Limb (tissue), 2 donors: ENCODE measurements at regions not wholly inside any gene's neighbourhood (a gene's known extent, or its start where the extent isn't known, plus 50 kb on each side); places are given as distances from the start of the nearest gene placed in this dataset.
"Not testable (repeated sequence)": the region's sequence is repeated elsewhere in the genome, so short reads cannot be mapped to it uniquely, and the experiment has no call there.

ENCODE experiments used
- DNase-seq, 2 donors: peaks; one replicate each; pipeline ENCODE4 v3.0.0-alpha.2; 2016; ENCODE audit errors: extremely low spot score in 2 of 2

DNA sequence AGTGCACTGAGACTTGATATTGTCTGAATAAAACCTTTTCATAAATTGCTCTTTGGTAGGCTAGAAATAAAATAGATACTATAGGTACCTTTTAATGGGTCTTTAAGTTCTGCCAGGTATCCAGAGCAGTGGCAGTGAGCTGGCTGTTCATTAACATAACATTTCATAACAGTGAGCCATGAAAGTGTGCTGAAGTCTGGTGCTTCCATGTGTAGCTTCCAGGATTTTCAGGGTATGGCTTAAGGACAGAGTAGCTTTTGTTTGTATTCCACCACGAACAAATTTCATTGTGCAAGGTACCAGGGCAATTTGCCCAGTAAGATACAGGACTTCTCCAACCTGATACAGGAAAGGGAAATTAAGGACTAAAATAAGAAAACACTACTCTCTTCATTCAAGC lies 124.7 kb upstream of the NANOGP8 start:
- DNase-seq, result no peak

GRCh38 chr15:35208353-35208752 lies 123.3 kb upstream of the NANOGP8 start:
- DNase-seq, result no peak

- DNase-seq, result no peak
Measured at GRCh38 chr15:35206060-35206675, 121.1 kb upstream of the NANOGP8 start.

DNA sequence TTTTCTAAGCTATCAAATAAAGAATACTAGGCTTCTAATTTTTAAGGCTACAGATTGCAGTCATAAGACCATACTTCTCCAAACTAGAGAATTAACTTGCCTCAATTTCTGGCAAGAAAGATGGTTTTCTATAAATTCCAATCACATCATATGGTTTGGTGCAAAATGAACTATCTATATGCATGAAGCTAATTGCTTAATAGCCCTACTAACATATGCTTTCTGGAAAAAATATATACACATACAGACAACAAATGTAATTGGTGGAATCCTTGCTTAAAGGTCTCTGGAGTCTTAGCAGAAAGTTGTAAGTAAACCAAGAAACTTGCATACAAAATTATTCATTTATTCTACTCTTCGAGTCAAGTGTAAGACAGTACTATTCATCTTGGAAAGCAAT lies 113.1 kb upstream of the NANOGP8 start:
- DNase-seq, result no peak

GRCh38 chr15:35197754-35198153 lies 112.7 kb upstream of the NANOGP8 start:
- DNase-seq, result no peak

GRCh38 chr15:35197306-35197705 lies 112.2 kb upstream of the NANOGP8 start:
- no peak for DNase-seq

DNA sequence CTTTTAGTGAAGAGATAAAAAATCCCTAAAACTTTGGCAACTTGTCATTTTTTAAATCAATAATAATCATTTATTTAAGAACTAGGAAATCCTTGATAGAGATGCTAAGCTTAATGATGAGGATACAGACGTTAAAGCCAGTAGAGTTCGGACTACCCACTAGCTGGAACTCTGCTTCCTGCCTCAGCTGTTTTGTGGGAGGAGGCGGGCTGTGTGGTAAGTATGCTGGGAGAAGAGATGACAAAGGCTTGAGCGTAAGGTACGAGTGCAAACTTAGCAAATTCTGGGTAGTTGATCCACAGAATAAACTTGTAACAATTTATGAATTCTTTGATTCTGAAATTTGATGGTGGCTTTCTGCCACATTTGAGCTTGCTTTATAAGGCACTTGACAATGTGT lies 111.2 kb upstream of the NANOGP8 start:
- DNase-seq, result no peak

GRCh38 chr15:35195649-35196048 lies 110.6 kb upstream of the NANOGP8 start:
- no peak for DNase-seq

DNA sequence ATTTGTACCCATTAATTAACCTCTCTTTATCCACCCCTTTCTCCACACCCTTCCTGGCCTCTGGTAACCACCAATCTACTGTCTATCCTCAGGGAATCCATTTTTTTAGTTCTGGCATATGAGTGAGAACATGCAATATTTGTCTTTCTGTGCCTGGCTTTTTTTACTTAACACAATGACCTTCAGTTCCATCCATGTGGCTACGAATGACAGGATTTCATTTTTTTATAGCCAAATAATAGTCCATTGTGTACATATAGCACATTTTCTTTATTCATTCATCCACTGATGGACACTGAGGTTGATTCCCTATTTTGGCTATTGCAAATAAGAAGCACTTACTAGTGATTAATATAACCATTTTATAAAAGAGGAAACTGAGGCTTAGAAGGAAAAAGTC lies 109.9 kb upstream of the NANOGP8 start:
- DNase-seq, result no peak

- DNase-seq, result no peak
Measured at GRCh38 chr15:35194296-35194695, 109.2 kb upstream of the NANOGP8 start.

DNA sequence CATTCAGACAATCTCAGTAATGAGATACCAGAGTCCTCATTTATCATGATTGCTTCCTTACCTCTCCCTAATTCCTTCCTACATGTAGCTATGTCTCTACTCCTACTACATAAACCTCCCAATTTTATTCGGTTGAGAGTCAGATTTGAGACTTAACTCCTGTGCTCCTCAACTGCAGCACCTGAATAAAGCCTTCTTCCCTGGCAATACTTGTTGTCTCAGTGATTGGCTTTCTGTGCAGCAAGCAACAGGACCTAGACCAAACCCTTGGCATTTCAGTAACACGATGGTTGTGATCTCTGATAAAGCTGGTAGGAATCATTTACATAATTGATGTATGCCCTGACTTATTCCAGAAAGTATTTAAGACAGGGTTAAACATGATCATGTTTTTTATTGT lies 106.7 kb upstream of the NANOGP8 start:
- DNase-seq, result no peak

GRCh38 chr15:35186346-35186745 lies 101.3 kb upstream of the NANOGP8 start:
- DNase-seq, result no peak

DNA sequence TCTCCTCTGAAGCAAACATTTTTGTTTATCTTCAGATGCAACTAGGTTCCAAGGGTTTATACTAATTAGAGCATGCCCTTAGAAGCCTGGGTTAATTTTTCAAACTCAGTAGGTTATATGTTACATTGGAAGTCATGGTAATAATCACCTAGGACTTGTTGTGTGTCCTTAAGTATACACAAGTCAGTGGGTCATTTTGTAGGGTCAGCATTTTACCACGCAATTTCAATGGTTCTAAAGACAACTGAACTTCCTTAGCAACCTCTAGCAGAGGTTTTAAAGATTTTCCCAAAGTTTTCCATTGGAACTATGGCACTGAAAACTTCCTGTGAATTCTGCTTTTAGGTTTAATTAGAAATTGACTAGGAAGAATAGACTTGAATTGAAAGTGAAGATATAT lies 99.6 kb upstream of the NANOGP8 start:
- DNase-seq, result no peak

- no peak for DNase-seq
Measured at GRCh38 chr15:35182841-35183479, 97.9 kb upstream of the NANOGP8 start.

GRCh38 chr15:35181538-35181937 lies 96.4 kb upstream of the NANOGP8 start:
- no peak for DNase-seq

DNA sequence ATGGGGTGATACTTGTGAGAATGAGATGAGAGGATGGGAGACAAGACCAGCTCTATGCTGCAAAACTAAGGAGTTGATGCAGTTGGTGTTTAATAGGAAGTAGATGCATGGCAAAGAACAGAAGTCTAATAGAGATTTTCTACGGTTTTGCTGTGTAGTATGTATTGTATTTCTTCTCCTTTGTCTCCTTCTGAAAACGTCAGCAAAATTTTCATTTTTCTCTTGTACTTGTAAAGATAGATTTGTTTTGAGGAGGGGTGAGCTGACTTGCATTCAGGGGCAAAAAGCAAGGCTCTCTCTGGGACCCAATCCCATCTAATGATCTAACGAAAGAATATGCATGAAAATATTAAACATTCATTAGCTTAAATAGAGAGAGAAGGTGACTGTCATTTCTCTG lies 94.6 kb upstream of the NANOGP8 start:
- DNase-seq, result no peak

GRCh38 chr15:35178186-35178585 lies 93.1 kb upstream of the NANOGP8 start:
- not testable (repeated sequence) for DNase-seq

- DNase-seq, result no peak
Measured at GRCh38 chr15:35174948-35175347, 89.9 kb upstream of the NANOGP8 start.

DNA sequence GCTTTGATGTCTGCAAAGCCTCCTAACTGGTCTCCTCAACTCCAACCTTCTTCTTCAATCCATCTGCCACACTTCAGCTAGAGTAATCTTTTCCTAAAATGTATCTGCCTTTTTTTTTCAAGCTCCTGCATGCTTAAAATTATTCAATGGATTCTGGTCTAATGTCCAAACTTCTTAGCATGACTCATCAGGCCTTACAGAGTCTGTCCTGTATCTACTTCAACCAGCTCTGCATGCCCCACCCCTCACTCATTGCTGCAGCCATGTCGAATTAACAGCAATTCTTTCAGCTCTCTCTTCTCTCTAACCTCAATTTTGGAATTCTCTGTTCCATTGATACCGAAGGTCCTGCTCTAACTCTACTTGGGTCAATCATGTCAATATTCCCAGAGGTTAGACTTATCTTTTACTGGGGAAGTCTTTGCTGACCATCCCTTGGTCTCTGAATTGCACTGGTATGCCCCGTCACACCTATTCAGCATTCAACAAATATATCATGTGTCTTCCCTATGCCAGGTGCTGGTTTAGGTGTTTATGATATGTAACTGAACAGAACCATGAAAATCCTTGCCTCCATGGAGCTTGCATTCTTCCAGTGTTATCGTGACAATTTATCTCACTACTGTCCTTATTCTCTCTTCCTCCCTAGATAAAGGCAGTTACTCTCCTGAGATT lies 88.5 kb upstream of the NANOGP8 start:
- no peak for DNase-seq

DNA sequence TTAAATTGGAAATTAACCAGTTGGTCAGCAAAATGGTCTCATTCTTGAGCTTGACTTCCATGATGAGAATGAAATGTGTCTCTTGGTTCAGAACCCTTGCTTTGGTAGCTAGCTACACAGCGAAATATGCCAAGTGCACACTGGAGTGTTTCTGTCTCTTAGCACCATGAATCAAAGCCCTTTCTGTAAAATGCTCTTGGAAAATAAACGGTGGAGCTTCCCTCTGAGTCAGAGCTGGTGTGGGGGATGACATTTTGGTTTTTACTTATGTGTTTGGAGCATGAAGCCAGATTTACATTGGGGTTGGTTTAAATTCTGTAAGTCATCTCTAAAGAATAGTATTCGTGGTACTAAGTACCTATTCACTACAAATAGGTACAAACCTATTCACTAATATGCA lies 85.1 kb upstream of the NANOGP8 start:
- DNase-seq, result no peak

GRCh38 chr15:35168464-35168863 lies 83.4 kb upstream of the NANOGP8 start:
- DNase-seq, result no peak

- DNase-seq, result no peak
Measured at GRCh38 chr15:35167675-35168074, 82.6 kb upstream of the NANOGP8 start.

GRCh38 chr15:35166730-35167359 lies 81.8 kb upstream of the NANOGP8 start:
- no peak for DNase-seq
